A549 (cell line): ENCODE measurements at regions not wholly inside any gene's neighbourhood (a gene's known extent, or its start where the extent isn't known, plus 50 kb on each side); places are given as distances from the start of the nearest gene placed in this dataset.

Experiments
- ATAC-seq, 2 experiments: fragments of 200-7000 bp in 1 of 2; fragments of >200 bp in 1 of 2; cut with Nextera tagmentation in 1 of 2; cut with Tn5 transposase in 1 of 2; 3 replicates each; pipeline versions ENCODE4 v1.8.0 to v1.9.1; 2018 to 2020; ENCODE audit warnings: mild to moderate bottlenecking in 1 of 2, moderate library complexity in 1 of 2
- CTCF ChIA-PET: fragments of 300-600 bp; sonication (Branson Sonifier 250); formaldehyde crosslinking; extraction: SDS; loops from one replicate; lab custom pipeline; 2021; ENCODE audit warnings: antibody characterized with exemption, inconsistent platforms; lab: Yijun Ruan, JAX
- POLR2A ChIA-PET: fragments of 350-600 bp; formaldehyde crosslinking; extraction: SDS; loops from one replicate; lab custom pipeline; 2021; ENCODE audit warnings: antibody characterized with exemption, inconsistent platforms; lab: Yijun Ruan, JAX
- DNase-seq, 2 experiments: peaks; one replicate each; pipeline versions ENCODE4 v3.0.0 to v3.0.0-alpha.2; 2011 to 2016; ENCODE audit warnings: low read depth in 1 of 2, low spot score in 1 of 2
- FAIRE-seq: peaks from 2 replicates; lab custom pipeline; 2011; peaks lifted over from hg19 to GRCh38; lab: Jason Lieb, UNC
- H3K27ac ChIP-seq, 2 experiments: fragments of >200 bp; sonication (Bioruptor Twin); formaldehyde crosslinking; 3 replicates each; pipeline ENCODE4 v1.5.1; 2016 to 2017
- H3K4me1 ChIP-seq: fragments of >200 bp; sonication (Bioruptor Twin); formaldehyde crosslinking; 3 replicates; pipeline ENCODE4 v1.6.1; 2016
- H3K4me2 ChIP-seq: fragments of >200 bp; sonication (Bioruptor Twin); formaldehyde crosslinking; 3 replicates; pipeline ENCODE4 v1.6.1; 2016
- H3K4me3 ChIP-seq: fragments of >200 bp; sonication (Bioruptor Twin); formaldehyde crosslinking; 3 replicates; pipeline ENCODE4 v1.5.1; 2016
- H3K9me3 ChIP-seq: fragments of >200 bp; sonication (Bioruptor Twin); formaldehyde crosslinking; 3 replicates; pipeline ENCODE4 v1.6.1; 2016
- BHLHE40 ChIP-seq: IDR thresholded peaks from 2 replicates; pipeline ENCODE4 v1.6.1; 2012; ENCODE audit warnings: low read depth, low read length, inconsistent platforms
- CBX8 ChIP-seq: fragments of 200-600 bp; sonication (generic); IDR thresholded peaks from 2 replicates; pipeline ENCODE4 v1.6.1; 2016
- CEBPB ChIP-seq, 2 experiments: fragments of >200 bp in 1 of 2; sonication (Bioruptor Twin) in 1 of 2; formaldehyde crosslinking in 1 of 2; IDR thresholded peaks; 2 replicates each; pipeline ENCODE4 v1.6.1; 2012 to 2016
- EHF ChIP-seq: fragments of 250-450 bp; sonication (Bioruptor Pico); IDR thresholded peaks from 2 replicates; pipeline ENCODE4 v1.5.0; 2020; ENCODE audit warnings: mild to moderate bottlenecking
- EHMT2 ChIP-seq: fragments of 200-600 bp; sonication (generic); IDR thresholded peaks from 2 replicates; pipeline ENCODE4 v1.6.1; 2016; ENCODE audit warnings: antibody characterized with exemption, low read depth, mild to moderate bottlenecking, moderate library complexity
- FOSB ChIP-seq: fragments of 250-450 bp; sonication (Bioruptor Pico); IDR thresholded peaks from 2 replicates; pipeline ENCODE4 v1.5.0; 2020; ENCODE audit warnings: mild to moderate bottlenecking, moderate library complexity
- GATA3 ChIP-seq: IDR thresholded peaks from 2 replicates; pipeline ENCODE4 v1.6.1; 2012; ENCODE audit warnings: borderline replicate concordance
- HES2 ChIP-seq: fragments of >200 bp; sonication (Bioruptor Twin); formaldehyde crosslinking; IDR thresholded peaks from 2 replicates; pipeline ENCODE4 v1.6.1; 2016
- JUN ChIP-seq, 2 experiments: fragments of >200 bp; sonication (Bioruptor Twin); formaldehyde crosslinking; IDR thresholded peaks; 2 replicates in 1 of 2; 3 replicates in 1 of 2; pipeline ENCODE4 v1.6.1; 2016 to 2017
- KDM1A ChIP-seq: fragments of 200-600 bp; sonication (generic); IDR thresholded peaks from 2 replicates; pipeline ENCODE4 v1.6.1; 2016; ENCODE audit warnings: low read depth, mild to moderate bottlenecking
- MAZ ChIP-seq: fragments of 150-350 bp; IDR thresholded peaks from 2 replicates; pipeline ENCODE4 v1.6.1; 2014; ENCODE audit warnings: antibody characterized with exemption, low read depth, low read length, borderline replicate concordance
- NFE2L2 ChIP-seq: fragments of 150-350 bp; conservative IDR thresholded peaks from 2 replicates; pipeline ENCODE4 v1.6.1; 2014; ENCODE audit warnings: low read length
- NPAS2 ChIP-seq: fragments of 250-450 bp; sonication (Bioruptor Pico); IDR thresholded peaks from 2 replicates; pipeline ENCODE4 v1.8.0; 2022; ENCODE audit warnings: mild to moderate bottlenecking, moderate library complexity, borderline replicate concordance
- PHF8 ChIP-seq: fragments of 200-600 bp; sonication (generic); IDR thresholded peaks from 2 replicates; pipeline ENCODE4 v1.6.1; 2016; ENCODE audit warnings: low read depth, mild to moderate bottlenecking, antibody characterized with exemption, moderate library complexity, borderline replicate concordance
- POLR2AphosphoS2 ChIP-seq: conservative IDR thresholded peaks from 2 replicates; pipeline ENCODE4 v1.6.1; 2012; ENCODE audit warnings: low read length, improper control_type of control experiment, inconsistent platforms
- RARB ChIP-seq: fragments of 250-450 bp; sonication (Bioruptor Pico); IDR thresholded peaks from 2 replicates; pipeline ENCODE4 v1.8.0; 2021; ENCODE audit warnings: mild to moderate bottlenecking, moderate library complexity
- RFX5 ChIP-seq: fragments of 450-650 bp; IDR thresholded peaks from 2 replicates; pipeline ENCODE4 v1.7.1; 2014; ENCODE audit warnings: antibody characterized with exemption, mild to moderate bottlenecking, moderate library complexity
- SREBF2 ChIP-seq: fragments of 450-650 bp; IDR thresholded peaks from 2 replicates; pipeline ENCODE4 v1.6.1; 2014; ENCODE audit warnings: mild to moderate bottlenecking, moderate library complexity
- TFCP2L1 ChIP-seq: fragments of 250-450 bp; sonication (Bioruptor Pico); IDR thresholded peaks from 2 replicates; pipeline ENCODE4 v1.5.0; 2021; ENCODE audit warnings: mild to moderate bottlenecking
- USF2 ChIP-seq: fragments of 450-650 bp; IDR thresholded peaks from 2 replicates; pipeline ENCODE4 v1.6.1; 2014; ENCODE audit warnings: antibody characterized with exemption
- ZC3H11A ChIP-seq: fragments of 450-650 bp; IDR thresholded peaks from 2 replicates; pipeline ENCODE4 v1.6.1; 2014; ENCODE audit warnings: antibody characterized with exemption, mild to moderate bottlenecking
- ZSCAN20 ChIP-seq: fragments of 250-450 bp; sonication (Bioruptor Pico); IDR thresholded peaks from 2 replicates; pipeline ENCODE4 v1.8.0; 2022; ENCODE audit warnings: mild to moderate bottlenecking, moderate library complexity
- WGBS: methylation state at CpG from one replicate; pipeline ENCODE4 v1.1.6; 2017; ENCODE audit errors: missing lambda C conversion rate; 5-methylcytosine and 5-hydroxymethylcytosine counted together
- TF ChIP-seq, protein P1 (sequence below): fragments of 250-450 bp; sonication (Bioruptor Pico); IDR thresholded peaks from 2 replicates; pipeline ENCODE4 v1.5.0; 2020; ENCODE audit warnings: low read depth, mild to moderate bottlenecking, moderate library complexity
- TF ChIP-seq, protein P2 (sequence below): fragments of 250-450 bp; sonication (Bioruptor Pico); IDR thresholded peaks from 2 replicates; pipeline ENCODE4 v1.5.0; 2021; ENCODE audit warnings: mild to moderate bottlenecking, moderate library complexity, borderline replicate concordance

DNA sequence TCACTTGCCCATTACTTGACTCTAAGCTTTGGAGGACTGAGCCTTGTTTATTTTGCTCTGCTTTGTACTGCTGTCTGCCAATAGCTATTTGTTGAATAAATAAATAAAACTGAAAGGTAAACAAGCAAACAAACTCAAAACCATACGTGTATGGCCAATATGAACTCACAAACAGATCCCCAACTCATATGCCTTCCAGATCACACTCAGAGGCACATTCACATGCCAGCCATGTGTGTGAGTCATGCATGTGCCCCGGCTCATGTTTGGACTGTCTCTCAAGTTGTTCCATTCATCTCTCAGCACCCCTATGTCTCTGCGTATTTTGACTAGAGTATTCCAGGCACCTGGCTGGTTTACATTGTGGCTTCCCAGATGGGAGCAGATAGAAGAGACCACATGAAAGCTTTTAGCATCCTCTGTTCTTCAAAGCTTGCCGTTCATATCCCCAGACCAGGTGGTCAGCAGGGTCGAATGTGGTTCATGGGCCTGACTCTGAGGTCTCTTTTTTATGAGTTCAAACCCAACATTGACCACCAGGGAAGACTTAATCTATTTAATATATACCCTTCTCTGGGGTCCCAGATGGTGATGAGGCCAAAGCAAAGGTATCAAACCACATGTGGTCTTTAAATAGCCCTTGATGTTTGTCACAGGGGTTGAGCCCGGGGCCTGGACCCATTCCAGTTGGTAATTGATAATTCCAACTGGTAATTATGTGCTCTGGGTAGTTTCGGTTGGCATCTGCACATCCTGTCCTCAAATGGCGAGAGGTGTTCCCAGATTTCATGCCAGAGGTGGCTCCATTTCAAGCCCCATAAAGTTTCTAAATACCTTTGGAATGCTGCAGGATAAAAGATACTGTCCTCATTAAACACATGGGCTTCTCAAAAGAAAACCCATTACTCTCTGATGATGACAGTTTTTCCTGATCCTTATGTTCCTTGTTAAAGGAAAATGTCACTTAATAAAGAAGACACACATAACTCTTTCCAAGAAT, 287.3 kb upstream of the MAF start:
- no peak for FAIRE-seq
- Histone ChIP-seq H3K4me1 (no peaks in the 10 kb centered on the region), H3K9me3 (no peaks in the 10 kb centered on the region), H3K4me2 (no peak overlapping the region), H3K27ac (no peak overlapping the region)
- ATAC-seq, result no peak
- POLR2A ChIA-PET, result no interaction called here
- WGBS, result 42% methylated on average over 8 of the region's 8 CpGs
- no peak for TF ChIP-seq ZSCAN20 (CRISPR knock-in tag)
- TF ChIP-seq, all 56 proteins: peak for 0
- no peak overlapping the region for H3K4me3 ChIP-seq
- CTCF ChIA-PET, result interaction anchor here (0.7 kb wide), 1 partner anchor 302 kb away, joined by 3 read pairs; no protein-coding TSS in a partner anchor
- DNase-seq, result no peak

GRCh38 chr16:79885320-79885719, 284.8 kb upstream of the MAF start:
- FAIRE-seq (no peak), DNase-seq (no peak), ATAC-seq (no peak)
- WGBS, result 86% methylated on average over 7 of the region's 7 CpGs
- Histone ChIP-seq H3K4me2 (no peak overlapping the region), H3K9me3 (no peaks in the 10 kb centered on the region), H3K4me3 (no peak overlapping the region), H3K27ac (no peak overlapping the region), H3K4me1 (no peaks in the 10 kb centered on the region)
- CTCF ChIA-PET, result no interaction called here
- TF ChIP-seq POLR2AphosphoS2 (no peak), MAZ (no peak), BHLHE40 (no peak), FOSB (CRISPR knock-in tag) (no peak), RFX5 (no peak), NPAS2 (CRISPR knock-in tag) (no peak), NFE2L2 (no peak), HES2 (no peak), PHF8 (no peak), JUN (IDR thresholded peaks at IDR 0.05) (no peak), EHF (CRISPR knock-in tag) (no peak)
- TF ChIP-seq, protein P1, sequence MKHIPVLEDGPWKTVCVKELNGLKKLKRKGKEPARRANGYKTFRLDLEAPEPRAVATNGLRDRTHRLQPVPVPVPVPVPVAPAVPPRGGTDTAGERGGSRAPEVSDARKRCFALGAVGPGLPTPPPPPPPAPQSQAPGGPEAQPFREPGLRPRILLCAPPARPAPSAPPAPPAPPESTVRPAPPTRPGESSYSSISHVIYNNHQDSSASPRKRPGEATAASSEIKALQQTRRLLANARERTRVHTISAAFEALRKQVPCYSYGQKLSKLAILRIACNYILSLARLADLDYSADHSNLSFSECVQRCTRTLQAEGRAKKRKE (CRISPR knock-in tag), result no peak
- POLR2A ChIA-PET, result no interaction called here

DNA sequence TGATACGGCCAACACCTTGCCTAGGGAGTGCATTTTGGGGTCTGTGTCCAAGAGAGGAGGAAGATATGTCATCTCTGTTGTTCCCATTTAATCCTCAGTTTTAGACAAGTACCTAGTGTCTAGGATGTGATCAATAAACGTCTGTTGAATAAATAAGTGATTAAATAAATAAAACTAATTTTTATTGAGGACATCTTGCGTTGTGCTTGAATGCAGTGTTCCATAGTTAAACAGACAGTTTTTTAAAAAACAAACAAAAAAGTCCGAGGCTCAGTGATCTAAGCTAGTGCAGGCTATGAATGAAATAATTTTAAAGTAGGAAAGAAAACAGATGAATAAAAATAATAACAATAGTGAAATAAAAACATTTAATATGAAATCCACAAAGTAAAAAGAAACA, 283.0 kb upstream of the MAF start:
- Histone ChIP-seq H3K9me3 (no peaks in the 10 kb centered on the region), H3K27ac (no peak overlapping the region), H3K4me2 (no peak overlapping the region), H3K4me3 (no peak overlapping the region), H3K4me1 (no peaks in the 10 kb centered on the region)
- DNase-seq (no peak), FAIRE-seq (no peak), ATAC-seq (no peak)
- 49% methylated on average over 4 of the region's 4 CpGs for WGBS
- TF ChIP-seq RARB (no peak), NPAS2 (CRISPR knock-in tag) (no peak), KDM1A (no peak), MAZ (no peak), ZC3H11A (no peak), GATA3 (no peak), EHMT2 (no peak), USF2 (no peak), SREBF2 (no peak), PHF8 (no peak), TFCP2L1 (no peak), CEBPB (IDR thresholded peaks at IDR 0.05) (no peak), CBX8 (no peak)
- TF ChIP-seq, protein P2, sequence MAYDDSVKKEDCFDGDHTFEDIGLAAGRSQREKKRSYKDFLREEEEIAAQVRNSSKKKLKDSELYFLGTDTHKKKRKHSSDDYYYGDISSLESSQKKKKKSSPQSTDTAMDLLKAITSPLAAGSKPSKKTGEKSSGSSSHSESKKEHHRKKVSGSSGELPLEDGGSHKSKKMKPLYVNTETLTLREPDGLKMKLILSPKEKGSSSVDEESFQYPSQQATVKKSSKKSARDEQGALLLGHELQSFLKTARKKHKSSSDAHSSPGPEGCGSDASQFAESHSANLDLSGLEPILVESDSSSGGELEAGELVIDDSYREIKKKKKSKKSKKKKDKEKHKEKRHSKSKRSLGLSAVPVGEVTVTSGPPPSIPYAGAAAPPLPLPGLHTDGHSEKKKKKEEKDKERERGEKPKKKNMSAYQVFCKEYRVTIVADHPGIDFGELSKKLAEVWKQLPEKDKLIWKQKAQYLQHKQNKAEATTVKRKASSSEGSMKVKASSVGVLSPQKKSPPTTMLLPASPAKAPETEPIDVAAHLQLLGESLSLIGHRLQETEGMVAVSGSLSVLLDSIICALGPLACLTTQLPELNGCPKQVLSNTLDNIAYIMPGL (CRISPR knock-in tag), result no peak
- CTCF ChIA-PET, result no interaction called here
- POLR2A ChIA-PET, result no interaction called here
